EL (cell line): ENCODE measurements at regions not wholly inside any gene's neighbourhood (a gene's known extent, or its start where the extent isn't known, plus 50 kb on each side); places are given as distances from the start of the nearest gene placed in this dataset.

Source experiments
- DNase-seq: peaks from one replicate; pipeline ENCODE4 v3.0.0-alpha.2; 2016

DNA sequence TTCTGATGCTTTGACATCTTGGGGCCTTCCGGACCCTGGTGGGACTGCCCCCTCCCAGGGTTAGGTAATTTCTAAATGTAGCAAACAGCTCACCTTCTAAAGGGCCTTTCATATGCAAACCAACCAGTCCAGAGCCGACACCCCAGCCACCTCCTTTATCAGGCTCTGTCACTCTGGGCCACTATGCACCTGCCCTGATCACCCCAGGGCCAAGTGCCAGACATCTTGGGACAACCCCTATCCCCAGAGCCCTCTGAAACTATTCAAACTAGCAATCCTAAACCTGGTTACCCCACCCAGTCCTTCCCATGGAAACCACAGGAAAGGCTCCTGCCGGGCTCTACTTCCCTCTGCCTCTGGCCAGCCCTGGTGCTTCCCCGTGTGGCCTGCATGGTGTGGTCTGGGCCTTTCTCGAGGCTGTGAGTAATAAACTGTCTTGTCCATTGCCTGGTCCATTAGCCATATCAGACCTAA lies 91.2 kb upstream of the TNRC6C start:
- no peak for DNase-seq

DNA sequence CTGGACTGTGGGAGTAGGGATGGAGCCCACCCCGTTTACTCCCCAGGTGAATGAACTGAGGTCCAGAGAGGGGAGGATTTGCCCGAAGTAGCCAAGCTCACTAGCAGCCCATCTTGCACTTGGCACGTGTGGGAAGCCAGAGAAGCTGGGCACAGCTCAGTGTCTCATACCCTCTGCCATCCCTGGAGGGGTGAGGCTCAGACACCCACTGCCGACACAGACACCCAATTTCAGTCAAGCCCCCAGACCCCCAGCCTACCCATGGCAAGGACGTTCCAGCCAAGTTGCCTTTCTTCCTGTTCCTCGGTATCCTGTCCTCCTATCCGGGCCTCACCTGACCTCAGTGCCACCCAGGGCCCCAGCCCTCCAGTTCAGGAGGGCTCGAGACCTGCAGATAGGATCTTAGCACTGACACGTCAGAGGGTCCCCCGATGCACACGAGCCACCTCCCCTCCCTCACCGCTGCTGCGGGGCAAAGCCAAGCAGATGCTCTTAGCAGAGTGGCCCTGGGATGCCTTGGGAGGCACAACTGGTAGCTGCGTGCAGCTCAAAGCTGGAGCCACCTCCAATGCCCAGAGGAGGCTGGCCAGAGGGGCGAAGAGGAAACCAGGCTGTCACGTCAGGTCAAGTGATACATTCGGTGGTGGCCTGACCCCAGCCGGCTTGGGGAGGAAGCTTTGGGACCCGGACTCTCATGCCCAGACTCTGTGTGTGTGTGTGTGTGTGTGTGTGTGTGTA lies 90.4 kb upstream of the TNRC6C start:
- DNase-seq, result no peak

DNA sequence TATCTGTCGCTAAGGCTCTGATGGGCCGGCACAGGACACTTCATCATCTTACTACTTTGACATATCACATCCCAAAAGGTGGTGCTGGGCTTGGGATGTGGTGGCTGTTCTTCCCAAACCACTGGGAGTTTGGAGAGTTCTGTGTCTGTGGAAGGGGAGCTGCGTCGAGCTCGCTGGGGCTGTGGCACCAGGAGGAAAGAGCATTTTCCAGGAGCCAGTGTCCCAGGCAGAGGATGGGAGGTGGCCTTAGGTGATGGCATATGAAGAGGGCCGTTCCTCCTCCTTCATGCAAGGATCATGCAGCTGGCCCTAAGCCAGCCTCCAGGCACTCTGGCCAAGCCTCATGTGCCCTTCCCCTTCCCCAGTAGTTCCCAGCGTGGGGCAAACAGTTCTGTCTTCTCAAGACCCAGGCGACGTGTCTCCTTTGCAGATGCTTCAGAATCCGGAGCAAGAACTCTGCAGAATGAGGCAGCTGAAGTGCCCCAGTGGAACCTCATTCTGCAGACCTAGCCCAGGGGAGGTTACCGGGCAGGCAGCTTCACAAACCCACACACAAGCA lies 89.4 kb upstream of the TNRC6C start:
- no peak for DNase-seq

DNA sequence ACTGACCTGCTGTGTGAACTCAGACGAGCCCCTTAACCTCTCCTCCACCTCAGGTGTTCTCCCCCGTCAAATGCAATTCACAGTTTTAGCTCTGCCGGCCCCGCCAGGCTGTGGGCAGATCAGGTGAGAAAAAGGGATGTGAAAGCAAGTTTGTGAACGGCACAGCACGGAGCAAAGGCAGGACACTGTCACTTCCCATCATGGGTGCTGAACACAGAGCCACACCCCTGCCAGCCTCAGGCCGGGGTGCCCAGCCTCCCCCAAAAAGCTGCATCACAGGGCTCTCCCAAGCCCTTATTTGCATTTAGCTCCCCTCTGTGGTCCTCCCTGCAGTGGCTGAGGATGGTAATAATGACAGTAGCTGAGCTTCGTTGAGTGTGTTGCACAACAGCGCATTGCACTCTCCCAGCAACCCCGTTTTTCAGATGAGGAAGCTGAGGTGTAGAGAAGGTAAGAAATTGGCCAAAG lies 88.8 kb upstream of the TNRC6C start:
- DNase-seq, result no peak

DNA sequence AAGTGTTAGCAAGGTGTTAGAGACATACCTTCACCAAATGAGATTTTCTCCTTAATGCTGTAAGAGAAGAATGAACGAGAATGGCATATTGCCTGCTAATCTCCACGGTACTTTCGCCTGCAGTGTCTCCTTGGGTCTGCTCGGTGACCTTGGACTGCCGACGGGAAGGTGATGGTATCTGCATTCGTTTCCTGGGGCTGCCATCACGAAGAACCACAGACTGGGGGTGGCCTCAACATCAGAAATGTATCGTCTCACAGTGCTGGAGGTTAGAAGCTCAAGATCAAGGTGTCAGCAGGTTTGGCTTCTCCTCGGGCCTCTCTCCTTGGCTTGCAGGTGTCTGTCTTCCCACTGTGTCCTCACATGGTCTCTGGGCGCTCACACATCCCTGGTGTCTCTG lies 86.3 kb upstream of the TNRC6C start:
- no peak for DNase-seq

DNA sequence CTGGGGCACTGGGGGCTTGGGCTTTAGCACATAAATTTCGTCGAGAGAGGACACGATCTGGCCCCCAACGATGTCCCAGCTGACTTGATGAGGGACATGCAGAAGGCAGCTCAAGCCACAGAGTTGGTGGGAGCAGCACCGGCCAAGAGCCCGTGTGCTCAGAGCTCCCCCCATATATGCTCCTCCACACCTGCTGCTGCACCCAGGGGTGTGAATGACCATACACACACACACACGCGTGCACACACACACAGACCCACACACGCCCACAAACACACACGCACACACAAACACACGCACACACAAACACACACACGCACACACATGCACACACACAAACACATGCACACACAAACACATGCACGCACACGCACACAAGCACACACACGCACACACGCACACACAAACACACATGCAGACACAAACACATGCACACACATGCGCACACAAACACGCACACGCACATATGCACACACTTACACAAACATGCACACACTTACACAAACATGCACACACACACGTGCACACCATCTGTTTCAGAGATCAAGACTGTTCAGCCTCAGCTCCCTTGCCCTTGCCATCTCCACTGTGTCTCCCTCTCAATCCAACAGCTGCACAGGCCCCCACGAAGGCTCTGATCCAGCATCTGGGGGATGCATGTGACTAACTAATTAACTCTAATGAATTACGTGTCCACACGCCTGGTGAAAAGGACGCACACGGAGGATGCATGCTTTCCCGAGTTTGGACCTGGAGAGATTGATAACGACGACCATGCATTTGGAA lies 85.6 kb upstream of the TNRC6C start:
- no peak for DNase-seq

DNA sequence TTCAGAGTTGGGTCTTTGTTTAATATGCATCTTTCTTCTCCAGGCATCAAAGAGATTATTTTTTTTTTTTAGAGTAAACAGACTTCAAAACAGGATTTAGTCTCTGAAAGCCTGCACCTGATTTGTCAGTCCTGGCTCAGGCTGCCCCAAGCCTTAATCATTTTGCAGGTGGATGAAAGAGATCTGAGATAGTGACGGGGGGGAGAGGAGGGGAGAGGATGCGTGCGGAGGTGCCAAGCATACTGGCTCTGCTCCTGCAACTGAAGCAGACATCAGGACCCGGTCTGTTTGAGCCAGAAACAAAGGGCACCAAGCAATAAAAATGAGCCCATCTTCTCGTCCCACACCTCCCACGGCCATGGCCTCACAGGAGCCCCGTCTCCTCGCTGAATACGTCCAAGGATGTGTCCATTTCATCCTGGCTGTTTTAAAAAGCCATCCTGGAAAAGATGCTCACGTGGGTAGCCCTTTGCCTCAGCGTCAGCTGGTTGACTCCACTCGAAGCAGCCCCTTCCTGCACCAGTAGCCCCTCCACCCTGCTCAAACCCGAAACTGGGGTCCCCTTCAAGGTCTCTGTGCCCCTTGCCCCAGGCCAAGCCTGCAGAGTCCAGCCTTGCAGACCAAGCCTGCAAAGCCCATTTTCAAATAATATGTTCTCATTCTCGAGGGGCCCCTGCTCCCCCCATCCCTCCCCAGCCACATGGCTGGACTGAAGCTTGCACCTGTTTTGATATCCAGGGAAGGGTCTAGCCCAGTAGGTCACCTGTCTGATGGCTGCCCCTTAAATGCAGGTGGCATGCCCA lies 84.8 kb upstream of the TNRC6C start:
- no peak for DNase-seq

DNA sequence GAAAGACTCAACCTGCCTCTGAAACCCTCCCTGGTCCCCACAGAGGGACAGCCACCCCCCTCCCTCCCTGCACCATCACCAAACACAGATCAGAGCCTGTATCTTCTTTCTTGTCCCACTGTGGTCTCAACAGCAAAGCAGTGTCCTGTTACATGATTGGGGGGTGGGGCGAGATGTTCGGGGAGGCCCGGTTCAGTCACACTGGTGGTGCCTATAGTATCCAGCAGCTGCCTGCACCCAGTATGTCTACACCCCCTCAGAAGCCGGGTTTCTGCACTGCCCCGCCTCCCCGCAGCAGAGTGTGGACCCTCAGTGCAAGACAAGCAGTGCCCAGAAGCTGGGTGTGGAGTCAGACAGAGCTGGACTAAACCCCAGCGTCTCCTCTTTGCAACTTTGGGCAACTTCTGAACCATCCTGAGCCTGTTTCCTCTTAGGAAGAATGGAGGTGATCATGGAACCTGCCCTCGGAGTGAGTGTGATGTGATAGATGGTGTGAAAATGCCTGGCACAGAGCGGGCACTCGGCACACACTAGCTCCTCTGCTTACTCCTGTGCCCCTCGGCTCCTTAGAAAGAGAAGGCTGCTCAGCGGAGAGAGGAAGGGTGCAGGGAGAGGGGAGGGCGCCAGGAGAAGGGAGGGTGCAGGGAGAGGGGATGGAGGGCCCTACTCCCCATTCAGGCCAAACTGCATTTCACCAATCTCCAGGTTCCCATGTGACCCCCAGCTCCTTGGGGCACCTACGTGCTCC lies 84.0 kb upstream of the TNRC6C start:
- no peak for DNase-seq

DNA sequence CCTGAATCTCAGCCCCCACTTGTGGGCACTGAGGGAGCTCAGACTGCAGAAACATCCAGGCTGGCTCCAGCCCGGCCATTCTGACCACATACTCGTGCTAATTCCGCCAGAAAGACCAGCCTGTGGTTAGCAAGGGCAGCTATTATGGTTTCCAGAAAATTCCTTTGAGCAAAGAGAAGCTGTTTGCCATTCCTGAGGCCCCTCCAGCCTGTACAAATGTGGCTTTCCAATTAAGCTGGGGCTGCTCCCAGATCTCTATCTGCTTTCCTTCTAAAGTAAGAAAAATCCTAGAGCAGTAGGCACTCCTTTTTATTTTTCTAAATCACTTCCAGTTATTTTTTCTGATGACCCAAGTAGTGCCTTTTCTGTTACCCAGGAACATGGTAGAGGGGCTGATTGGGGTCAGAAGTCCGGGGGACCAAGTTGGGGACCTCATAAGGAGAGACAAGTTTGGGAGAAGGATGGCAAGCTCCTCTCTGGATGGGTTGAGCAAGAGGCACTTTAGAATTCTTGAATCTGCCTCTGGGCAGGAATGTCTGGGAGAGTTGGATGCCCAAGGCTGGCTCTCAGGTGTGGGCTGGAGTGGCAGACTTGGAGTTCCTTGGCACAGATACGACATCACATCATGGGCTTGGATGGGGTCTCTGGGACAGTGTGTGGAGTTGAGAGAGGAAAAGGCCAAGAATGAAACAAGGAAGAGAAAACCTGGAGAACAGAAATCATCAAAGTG lies 83.3 kb upstream of the TNRC6C start:
- DNase-seq, result peak; percentile 82

DNA sequence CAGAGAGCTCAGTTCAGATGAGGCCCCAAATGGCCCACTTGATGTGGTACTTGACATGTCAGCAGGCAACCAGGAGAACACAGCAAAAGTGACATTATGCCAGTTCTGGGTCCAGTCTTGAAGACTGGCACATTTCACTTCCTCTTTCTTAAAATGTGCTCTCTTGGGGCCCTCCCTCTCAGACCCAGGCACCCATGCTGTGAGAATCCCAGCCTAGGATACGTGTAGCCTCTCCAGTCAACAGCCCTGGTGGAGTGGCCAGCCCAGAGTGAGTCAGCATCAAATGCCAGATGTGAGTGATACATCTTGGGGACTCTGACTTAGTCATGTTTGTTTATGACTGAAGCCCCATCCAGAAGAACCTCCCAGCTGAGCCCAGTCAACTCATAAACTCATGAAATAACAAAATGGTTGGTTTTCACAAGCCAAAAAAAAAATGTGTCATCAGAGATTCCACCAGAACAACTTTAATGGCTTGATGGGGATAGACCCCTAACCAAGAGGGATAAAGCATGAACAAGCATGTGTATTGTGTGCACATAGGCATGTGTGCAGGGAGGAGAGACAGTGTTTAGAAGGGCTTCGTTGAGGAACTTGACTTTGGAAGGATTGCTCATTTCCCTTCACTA lies 82.5 kb upstream of the TNRC6C start:
- peak; percentile 85 for DNase-seq

DNA sequence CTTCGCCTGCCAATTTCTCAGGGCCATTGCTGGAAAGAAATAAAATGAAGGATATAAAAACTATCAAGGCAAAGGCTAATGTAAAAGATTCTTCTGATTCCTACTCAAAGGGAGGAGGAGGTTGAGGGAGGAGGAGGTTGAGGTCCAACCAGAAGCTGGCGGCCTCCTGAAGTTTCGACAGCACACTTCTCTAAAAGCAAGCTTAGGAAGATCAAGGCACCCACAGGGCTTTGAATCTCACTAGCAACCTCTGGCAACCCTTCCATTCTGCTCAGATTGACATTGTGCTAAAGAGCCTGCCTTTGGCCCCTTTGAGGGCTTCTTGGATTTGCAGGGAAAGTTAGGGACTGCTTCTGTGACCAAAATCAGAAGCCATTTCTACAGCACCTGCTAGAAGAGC lies 81.5 kb upstream of the TNRC6C start:
- no peak for DNase-seq

DNA sequence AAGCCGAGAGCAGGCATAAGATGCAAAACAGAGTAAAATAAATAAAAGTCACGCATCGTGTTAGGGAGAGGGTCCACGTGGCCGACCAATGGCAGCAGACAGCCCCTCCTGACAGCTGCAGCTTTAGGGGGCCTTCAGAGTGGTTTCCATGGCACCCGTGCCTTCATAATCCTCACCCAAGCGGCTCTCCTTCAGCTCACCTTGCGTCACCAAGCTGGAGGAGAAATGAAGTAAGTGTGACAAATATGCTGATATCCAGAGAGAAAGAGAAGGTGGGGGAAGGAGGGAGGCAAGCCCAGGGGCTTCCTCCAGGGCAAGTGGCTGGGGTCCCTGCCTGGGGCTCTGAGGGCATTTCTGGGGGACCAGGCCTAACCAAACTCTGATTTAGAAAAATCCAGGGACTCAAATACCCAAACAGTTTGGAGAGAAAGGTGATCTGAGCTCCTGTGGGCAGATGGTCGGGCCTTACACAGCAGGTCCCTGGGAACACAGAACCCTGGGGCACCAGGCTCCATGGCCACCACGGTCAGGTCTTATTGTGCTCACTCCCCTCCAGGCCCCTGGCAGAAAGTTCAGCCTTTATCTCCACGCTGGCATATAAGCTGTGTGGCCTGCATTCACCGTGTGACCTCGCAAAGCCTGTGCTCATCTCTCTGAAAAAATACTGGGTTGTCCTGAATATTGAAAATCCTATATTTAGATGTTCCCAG lies 80.7 kb upstream of the TNRC6C start:
- no peak for DNase-seq

DNA sequence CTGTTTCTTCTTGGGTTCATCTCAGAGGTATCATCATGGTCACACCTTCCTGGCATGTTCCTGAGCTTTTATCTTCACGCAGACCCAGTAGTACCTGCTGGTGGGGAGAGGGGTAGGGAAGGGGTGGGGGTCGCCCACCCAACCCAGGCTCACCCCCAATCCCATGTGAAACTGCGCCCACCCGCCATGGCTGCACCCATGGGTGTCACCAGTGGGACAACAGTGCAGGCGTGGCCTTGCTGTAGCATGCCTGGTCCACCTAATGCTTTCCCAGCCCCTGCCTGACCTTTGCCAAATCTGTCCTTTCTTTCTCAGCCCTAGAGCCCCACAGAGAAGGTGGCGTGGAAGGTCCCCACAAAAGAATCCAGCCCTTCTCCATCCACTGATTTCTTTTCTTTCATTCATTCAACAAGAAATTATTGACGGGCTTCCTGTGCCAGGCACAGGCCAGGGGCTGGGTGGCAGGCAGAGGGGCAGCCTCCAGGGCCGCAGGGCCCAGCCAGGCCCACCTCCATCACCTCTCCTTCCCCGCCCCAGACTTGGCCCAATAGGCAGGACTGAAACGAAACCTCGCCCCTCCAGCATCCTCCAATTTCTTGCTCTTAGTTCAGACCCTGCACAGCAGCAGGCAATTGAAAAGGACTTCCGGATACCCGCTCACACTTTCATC lies 79.1 kb upstream of the TNRC6C start:
- no peak for DNase-seq

DNA sequence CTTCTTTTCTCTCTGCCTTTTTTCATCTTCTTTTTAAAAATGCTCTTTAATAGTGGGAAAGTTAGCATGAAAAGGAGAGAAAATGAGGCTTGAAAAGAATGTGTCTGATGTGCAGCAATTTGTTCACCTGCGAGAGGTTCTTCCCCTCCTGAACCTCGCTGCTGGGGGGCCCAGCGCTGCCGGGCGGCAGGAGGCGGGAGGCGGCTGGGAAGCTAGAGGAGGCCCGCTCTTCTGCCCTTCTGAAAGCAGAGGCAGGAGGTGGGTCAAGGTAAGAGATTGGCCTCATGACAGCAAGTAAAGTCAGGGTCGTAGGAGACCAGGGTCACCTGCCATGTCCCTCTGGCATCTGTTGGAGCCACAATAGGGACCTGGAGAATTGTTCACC lies 78.6 kb upstream of the TNRC6C start:
- DNase-seq, result no peak

DNA sequence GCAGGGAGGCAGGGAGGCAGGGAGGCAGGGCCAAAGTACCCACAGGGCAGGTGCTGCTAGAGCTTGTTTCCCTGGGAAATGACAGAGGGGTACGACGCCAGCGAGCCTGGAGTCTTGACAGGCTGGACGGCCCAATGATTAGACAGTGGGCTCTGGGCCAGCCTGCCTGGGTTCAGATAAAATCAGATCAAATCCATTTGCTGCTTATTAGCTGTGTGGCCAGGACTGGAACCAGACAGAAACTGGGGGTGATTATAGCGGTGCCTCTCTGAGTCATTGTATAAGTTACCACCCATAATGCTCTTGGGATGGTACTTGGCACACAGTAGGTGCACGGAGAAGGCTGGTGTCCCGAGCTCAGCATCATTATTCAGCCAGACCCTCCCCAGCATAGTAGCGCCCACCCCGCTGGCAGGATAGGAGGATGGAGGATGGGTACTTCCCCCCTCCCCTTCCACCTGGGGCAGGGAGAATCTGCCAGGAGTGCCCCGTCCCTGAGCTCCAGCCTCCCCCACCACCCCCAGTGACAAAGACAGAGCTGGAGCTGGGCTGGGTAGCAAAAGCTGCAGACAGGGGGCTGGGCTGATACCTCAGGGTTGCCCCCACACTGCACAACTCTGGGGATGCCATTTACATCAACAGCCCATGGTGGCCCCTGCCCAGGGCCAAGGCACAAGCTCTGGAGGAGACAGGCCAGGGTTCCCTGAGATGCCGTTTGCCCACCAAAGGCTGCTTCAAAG lies 77.6 kb upstream of the TNRC6C start:
- DNase-seq, result no peak

DNA sequence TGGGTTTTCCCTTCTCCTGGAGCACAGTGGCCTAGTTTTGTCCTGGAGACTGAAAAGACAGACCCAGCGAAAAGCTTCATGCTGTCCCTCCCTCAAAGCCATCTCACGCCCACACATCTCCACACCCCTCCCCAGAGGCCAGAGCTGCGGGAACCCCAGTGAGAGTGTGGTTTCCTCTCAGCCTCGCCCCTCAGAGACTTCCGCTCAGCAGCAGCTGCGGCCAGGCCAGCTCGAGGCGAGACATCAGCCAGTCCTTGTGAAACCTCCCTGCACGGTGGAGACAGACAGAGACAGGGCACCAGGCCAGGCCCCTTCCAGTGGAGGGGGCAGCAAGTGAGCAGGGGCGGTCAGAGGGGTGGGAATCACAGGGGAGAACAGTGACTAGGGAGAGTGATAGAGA lies 77.0 kb upstream of the TNRC6C start:
- DNase-seq, result peak; percentile 57

DNA sequence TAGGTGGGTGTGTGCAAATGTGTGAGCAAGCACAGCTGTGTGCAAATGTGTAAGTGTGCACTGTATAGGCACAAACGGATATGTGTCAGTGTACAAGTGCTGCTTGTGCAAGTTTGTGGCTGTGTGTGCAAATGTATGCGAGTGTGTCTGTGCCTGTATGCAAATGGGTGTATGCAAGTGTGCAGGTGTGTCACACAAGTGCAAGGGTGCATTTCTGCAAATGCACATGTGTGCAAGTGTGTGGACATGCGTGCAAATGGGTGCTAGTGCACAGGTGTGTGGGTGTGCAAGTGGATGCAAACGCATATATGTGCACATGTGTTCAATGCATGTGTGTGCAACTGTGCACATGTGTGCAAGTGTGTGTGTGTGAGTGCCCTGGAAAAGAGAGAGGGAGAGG lies 76.5 kb upstream of the TNRC6C start:
- DNase-seq, result no peak

DNA sequence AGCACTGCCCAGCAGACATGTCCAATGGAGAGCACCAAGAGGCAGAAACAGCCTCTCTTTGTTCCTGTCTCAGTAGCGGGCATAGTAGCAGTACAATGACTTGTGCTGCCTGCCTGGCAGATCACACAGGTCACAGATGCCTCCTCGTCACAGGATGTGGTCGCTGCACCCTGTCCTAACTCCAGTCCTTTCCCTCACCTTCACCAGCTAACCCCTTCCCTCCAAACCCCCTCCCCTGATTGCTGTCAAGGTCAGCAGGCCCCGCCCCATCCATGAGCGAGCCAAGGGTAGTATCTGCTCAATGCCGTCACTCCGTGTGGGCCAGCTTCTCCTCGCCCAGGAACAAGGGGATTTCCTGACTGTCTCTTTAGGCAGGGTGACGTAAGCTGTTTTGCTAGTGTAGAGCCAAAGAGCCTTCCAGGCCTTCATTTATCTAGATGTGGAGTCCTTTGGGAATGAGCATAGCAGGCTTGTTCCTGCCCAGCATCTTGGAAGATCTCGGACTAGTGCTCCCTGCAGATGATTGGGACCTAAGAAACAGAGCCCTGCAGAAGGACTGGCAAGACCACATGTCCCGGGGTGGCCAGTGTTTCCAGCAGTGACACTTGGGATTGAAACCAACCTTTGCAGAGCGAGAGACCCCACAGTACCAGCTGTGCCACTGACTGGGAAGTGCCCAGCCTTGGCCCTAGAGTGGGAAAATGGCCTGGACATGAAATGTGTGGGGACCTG lies 75.9 kb upstream of the TNRC6C start:
- peak; percentile 42 for DNase-seq
